ENCODE measurements at regions not wholly inside any gene's neighbourhood (a gene's known extent, or its start where the extent isn't known, plus 50 kb on each side); places are given as distances from the start of the nearest gene placed in this dataset.

GRCh38 chr13:65091031-65091430 is 2139.1 kb downstream of the PCDH9 start:
- TF ChIP-seq CTCF (IDR thresholded peaks at IDR 0.05) = no peak
- TF ChIP-seq POLR2A (IDR thresholded peaks at IDR 0.05) = no peak
- TF ChIP-seq EP300 (IDR thresholded peaks at IDR 0.05) = no peak
